NCI-H748 treated with DMSO at 0.1 percent for 48 hours (cell line): ENCODE measurements at regions not wholly inside any gene's neighbourhood (a gene's known extent, or its start where the extent isn't known, plus 50 kb on each side); places are given as distances from the start of the nearest gene placed in this dataset.

Experiments used
- DNase-seq: peaks from one replicate; lab custom pipeline; 2025; lab: John Stamatoyannopoulos, UW

DNA sequence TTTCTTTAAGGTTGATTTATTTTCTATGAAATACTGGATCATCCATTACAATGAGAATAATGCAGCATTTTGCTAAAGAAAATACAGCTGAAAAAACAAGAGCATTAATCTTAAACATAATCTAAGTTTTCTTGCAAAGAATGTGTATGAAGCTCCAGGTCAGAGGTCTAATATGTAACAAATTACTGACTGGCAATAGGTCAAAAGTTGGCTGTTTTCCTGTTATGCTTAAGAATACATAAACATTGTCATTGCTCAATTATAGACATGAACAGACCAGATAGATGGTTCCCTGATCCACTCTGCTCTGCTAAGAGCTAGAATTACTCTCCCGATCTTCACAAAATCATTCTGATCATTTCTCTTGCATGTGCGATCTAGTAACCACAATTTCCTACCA, 718.6 kb downstream of the PDHA2 start:
- DNase-seq = no peak

DNA sequence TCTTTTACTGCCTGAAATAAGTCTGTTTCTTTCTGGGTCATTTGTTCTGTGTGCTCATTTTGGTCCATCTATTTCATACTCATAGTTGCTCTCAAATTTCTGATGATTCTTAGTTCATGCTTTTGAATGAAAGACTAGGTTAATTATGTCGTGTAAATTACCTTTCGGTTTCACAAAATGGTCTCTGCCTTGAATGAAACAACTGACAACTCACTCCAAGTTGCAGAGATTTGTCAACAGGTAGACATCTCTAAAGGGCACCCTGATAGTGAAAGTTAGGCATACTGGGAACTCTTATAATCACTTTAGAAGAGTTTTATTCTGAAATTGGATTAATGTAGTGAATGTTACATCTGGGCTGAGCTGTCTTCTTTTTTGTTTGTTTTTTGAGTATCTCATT, 726.9 kb downstream of the PDHA2 start:
- DNase-seq = no peak

DNA sequence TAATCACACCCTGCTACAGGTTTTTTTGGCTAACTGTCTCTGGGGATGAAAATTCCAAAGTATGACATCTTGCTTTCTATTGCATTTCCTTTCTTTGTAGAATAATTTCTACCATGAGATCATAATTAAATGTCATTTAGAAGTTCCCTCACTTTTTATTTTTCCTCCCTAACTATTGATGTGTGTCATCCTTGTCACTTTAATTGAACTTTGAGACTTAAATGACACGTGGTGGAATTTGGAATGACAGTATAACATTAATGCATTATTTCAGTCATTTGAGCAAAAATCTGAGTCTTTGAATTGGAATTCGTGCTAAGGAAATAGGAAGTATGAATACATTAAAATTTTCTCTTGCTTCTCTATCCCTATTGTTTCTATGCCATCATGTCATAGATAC, 745.4 kb downstream of the PDHA2 start:
- no peak for DNase-seq

DNA sequence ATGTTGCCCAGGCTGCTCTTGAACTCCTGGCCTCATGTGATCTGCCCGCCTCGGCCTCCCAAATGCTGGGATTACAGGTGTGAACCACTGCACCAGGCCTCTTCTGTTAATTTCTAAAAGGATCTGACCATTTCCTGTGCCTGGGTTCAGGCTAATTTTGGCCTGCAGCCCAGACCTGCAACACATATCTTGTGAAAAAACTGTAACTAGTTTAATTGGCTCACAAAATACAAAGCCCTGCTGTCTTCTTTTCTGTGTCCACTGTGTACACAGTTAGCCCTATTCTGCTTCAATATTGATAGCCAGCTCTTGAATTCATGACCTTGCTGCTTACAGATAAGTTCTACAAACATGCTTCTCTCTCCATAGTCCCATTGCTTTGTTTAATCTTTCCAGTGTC, 753.5 kb downstream of the PDHA2 start:
- peak; percentile 84 for DNase-seq

DNA sequence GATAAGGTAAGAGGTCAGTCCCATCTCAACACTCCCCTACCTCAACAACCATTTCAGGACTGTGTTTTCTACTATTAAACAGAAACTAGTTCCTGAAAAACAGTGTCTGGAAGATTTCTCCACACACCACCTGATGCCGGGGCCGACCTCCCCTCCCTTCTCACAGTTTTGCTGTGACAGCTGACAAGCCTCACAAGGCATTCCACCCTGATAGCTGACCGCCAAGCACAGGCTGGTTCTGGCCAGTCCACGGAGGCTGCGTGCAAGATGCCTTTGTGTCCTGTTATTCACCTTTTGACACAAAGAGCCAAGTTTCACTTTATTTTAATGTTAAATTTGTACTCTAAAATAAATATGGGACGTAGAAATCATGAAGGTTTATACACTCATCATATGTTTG, 758.6 kb downstream of the PDHA2 start:
- DNase-seq = no peak

DNA sequence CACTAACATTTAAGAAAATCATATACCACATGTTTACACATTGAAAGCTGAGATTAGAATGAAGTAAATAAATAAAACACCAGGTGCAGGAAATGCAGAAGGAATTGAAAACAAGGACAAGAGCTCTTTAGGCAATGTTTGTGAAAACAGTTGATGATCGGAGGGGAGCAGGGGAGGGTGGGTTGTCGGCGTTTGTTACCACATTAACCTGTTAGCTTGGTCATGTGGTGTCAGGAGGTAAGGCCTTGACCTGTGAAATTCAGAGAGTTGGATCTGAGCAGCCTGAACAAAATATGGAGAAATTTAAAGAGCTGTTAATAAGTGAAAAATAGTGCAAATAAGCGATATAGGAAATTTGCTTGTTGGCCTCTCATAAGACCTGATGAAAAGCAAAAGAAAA, 759.9 kb downstream of the PDHA2 start:
- peak; percentile 21 for DNase-seq

DNA sequence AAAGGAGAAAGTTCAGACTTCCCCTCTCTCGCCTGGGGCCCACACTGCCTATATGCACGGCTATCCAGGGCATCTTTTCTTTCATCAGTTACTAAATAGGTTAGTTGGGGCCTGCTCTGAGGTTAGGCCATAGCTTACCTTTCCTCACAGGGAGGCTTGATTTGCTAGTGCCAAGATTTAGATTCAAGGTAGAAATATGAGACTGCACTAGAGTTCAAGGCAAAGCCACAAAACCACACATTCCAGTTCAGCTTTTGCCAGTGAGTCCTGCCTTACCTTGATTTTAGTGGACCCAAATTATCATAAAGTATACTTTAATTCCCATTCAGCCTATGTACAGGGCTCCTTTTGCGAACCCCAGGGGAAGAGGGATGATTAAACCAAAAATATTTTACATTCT, 762.8 kb downstream of the PDHA2 start:
- no peak for DNase-seq

DNA sequence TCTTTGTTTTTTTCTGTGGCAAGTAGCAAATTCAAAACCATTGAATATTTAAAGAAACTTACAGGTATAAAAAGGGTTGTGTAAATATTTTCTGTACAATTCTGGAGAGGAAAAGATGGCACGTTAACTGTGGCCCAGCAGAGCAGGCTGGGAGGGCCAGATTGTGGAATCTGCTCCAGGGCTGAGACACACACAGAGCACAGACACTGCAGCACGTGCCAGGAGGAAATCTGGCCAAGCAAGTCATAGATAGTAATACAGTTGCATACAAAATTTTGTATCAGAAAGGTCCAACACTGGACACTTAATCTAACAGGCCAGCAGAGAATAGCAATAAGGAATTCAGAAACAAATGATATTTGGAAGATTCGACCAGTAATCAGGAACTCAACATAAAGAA, 763.7 kb downstream of the PDHA2 start:
- DNase-seq = no peak

DNA sequence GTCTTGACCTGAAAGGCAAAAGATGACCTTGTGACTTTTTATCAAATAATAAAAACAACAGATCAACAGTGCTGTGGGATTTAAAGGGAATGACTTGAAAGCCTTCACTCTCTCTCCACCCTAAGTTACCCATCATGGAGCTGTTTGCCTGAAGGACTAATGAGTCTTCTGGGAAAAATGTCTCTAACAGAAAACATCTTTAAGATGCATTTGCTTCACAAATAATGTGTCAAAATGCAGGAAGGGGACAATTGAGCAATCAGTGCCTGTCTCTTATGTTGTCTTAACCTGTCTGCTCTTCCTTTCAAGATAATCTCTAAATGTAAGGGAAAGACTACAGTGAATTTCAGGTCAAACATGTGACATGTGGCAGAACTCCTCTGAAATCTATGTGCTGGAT, 766.6 kb downstream of the PDHA2 start:
- no peak for DNase-seq

DNA sequence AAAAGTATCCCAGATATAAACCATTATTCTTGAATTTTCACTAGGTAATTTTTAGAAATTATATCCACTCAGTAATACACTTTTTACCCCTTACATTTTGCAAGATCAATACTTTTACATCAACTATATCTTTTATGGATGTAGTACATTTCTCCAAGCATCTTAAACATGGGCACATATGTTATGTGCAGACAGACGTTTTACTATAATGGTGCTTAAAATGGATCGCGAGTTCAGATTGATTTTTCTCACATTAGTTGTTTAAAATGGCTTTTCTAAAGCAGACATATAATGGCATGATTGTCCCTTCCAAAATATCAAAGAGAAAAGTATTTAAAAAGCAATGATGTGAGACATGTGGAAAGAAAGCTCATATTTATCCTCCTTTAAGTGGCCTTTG, 786.1 kb downstream of the PDHA2 start:
- no peak for DNase-seq

DNA sequence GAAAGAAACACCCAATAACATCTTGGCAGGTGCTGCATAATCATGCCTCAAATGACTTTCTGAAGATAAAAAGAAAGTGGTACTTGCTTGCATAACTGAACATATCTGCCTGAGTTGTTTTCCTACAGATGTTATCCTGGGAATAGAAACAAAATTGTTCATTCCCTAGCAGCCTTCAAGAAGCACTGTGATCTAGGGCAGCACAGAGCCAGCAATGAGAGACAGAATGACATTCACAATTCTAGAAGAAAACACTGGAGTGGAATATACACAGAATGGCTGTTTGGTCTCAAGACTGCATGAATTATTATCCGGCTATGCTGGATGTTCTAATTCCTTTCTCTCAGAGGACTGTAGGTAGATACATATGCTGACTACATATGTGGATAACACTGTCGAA, 790.9 kb downstream of the PDHA2 start:
- no peak for DNase-seq

DNA sequence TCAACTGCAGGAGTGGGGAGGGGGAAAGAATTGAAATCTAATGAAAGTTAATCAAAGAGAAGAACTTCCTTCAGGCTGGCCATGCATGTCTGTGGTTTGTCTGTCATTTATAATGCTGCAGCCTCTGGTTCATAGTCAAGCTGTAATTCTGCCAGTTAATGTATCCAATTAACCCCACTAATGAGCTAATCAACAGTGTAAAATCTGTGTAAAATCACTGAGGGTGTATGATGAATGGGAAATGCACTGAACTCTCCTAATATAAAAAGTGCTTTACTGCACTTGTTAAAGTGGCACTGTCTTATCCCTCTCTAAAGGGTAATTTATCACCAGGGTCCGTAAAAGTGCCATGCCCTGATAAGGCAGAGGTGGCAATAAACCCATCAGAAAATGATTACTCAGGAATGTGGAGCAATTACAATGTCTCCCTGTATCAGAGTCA, 798.1 kb downstream of the PDHA2 start:
- no peak for DNase-seq

DNA sequence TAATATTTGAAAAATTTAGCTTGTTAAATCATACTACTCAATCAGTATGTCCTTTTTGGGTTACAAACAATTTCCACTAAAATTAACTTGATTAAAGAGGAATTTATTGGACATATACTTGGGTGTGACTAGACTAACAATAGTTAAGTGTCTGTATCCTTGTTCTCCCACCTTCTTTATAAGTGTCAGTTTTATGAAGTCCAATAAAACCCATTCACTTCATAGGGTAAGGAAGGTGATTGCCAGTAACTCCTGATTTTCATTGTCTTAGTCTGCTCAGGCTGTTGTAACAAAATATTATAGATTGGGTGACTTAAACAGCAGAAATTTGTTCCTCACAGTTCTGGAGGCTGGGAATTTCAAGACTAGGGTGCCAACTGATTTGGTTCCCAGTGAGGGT, 800.0 kb downstream of the PDHA2 start:
- no peak for DNase-seq

DNA sequence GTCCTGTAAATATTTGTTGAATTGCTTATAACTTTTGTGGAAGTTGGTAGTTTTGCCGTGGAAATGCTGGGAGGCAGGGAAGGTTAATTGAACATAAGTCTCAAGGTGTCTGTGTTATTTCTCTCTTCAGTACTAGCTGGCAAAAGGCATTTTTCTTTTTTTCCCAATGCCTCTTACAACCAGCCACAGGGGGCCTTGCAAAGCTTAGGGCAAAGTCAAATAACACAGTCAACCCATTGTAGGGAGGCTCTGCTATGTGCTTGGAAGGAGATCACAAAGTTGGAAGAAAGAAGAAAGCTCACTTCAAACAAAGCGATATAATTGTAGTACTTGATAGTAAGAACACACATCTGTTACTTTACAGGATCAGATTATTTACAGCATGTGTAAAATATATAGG, 802.6 kb downstream of the PDHA2 start:
- no peak for DNase-seq

DNA sequence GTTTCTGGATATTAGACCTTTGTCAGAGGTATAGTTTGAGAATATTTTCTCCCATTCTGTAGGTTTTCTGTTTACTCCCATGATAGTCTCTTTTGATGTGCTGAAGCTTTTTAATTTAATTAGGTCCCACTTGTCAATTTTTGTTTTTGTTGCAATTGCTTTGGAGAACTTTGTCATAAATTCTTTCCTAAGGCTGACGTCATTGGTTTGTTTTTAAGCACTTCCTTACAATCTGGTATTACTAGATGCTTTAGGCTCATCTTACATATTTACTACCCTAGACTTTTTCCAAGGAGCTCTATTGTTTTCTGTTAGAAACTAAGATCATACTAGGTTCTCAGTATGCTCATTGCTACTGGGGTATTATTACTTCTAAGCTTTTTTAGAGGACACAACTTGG, 806.3 kb downstream of the PDHA2 start:
- no peak for DNase-seq

DNA sequence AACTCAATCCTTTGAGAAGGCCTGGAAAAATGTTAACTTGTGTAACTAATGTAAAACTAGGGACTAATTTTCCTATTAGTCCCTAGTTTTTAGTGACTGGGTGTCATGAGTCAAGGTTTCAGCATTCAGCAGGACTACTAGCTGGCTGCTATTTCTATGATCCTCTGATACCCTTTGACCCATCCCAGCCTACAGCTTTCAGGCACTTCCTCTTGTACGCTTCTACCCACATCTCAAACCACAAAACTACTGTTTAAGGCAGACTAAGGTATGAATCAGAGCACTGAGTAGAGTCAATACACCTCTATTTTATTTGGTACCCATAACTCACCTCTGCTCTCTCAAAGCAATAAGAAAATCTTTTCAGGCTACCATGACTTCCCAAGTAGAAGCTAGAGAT, 809.6 kb downstream of the PDHA2 start:
- no peak for DNase-seq

DNA sequence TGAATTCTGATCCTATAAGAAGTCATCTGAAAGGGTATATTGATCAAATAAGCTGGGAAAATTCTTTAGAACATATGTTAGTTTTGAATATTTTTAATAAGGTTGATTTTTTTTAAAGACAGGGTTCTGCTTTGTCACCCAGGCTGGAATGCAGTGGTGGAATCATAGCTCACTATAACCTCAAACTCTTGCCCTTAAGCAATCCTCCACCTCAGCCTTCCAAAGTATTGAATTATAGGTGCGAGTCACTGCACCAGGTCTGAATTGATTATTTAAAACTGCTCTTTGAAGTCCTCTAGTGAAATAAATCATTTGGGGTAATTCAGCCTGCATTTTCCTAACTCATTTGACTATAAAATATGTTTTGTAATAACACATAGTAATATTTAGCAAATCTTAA, 812.3 kb downstream of the PDHA2 start:
- no peak for DNase-seq

DNA sequence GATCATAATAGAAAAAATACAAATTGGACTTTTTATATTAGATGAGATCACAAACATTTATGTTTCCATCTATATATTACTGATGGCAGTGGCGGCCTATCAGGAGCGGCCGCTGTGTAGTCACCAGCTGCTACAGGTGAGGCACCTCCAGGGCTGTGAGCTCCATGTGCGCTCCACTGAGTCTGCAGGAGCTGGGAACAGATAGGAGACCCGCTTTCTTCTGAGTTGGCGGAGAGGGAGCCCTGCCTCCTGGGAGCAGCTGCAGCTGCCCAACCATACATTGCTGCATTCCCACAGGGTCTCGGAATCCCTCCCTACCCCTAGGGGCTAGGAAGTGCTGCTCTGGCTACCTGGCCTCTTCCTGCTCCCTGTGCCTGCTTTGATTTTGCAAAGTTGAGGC, 812.9 kb downstream of the PDHA2 start:
- DNase-seq = no peak

DNA sequence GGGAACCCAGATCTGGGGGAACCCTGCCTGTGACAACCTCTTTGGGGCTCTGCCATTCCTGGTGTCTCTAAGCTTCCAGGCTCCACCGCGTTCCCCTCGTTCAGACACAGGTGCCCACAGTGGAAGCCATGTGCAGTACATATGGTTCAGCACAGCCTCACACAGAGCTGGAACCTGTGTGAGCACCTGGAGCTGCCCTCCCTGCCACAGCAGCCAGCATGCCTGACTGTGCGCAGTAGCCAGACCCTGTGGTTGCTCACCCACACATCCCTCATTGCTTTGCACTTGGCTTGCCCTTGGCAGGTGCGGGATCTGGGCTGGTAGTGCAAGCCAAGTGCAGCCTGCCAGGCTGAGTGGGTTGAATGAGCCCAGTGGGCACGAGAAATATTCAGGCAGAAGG, 814.2 kb downstream of the PDHA2 start:
- DNase-seq = no peak

DNA sequence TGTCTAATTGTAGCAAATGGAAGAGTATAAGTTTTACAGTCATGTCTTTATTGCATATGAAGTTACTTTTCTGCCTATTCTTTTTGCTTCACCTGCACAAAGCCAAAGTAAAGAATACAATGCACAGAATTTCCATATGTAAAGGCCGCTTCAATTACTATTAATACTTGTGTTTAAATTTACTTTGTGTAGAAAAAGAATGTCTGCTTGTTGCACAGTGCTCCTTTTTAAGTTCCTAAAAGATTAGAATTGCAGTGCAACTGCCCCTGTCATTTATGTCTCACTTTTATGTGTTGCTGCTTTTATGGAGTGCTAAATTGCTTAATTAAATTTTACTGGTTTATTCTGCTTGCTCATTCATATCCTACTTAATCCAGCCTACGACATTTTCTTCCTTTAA, 830.5 kb downstream of the PDHA2 start:
- no peak for DNase-seq

DNA sequence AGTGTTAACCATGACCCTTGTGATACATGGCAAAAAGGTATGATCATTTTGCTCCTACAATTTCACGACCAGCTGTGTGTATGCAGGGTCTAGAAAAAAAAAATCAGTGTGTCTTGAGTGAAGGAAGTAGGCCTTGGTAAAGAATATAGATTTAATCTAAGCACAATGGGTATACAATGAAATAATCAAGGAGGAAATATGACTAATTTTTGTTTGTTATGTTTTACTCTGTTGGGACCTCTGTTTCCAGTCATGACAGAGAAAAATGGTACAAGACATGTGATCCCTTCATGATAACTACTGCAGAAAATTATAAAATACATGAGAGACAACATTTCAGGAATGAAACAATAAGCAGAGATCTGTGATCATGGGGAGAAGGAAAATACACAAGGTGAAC, 835.5 kb downstream of the PDHA2 start:
- DNase-seq = no peak

DNA sequence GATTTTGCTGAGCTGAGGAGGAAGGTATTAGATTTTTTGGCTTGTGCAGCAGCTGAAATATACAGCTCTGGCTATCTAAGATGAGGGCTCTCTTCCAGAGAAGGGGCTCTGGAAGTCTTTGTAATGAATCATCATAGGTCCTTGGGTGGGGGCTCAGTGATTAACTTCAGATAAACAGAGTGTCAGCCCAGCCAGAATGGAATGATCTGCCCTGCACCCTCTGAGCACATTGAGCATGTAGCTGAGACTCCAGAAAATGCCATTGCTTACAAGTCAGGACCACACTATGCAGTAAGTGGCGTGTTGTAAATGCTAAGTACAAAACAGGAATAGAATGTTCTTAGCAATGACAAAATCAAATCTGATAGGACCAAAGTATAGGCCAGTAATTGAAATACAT, 836.0 kb downstream of the PDHA2 start:
- no peak for DNase-seq

DNA sequence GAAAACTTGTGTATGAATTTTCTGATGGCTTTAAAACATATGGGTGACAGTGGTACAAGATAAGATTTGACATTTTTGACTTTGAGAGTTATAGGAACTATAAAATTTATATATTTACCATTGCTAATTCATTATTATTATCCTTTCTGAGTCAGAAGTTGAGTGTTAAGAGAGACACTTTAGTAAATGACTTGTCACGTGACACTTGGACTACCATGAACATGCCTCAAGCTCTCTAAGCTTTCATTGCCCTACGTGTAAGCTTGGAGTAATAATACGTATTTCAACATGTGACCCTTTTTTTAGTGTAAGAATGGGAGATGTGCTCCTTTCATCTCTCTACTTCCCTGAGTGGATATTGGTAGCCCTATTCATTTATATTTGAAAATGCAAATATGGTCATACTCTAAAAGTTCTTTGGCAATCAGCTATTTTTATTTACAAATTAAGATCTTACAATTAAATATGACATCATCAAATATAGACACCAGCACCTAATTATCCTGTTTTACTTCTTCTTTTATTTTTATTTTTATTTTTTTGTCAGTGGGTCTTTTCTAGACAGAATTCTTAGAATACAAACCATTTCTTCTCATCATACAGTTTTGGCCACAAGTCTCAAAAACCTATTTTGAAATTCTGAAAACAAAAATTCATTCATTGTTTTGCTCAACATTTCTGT, 837.0 kb downstream of the PDHA2 start:
- DNase-seq = no peak

DNA sequence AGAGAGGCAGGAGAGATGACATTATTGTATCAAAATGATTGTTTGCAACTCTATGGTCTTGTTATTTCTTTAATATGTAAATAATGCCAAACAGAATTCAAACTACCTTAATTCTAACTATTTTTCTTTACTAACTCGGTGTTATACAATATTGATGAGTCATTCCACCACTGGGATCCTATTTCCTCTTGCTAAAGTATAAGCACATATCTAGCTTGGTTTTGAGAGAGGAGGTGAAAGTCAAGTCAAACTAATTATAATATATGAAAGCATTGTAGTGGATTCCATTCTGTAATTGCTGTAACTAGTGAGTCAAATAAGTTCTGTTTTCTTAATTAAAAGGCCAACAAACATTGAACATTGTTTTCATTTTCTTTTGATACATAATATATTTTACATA, 837.6 kb downstream of the PDHA2 start:
- no peak for DNase-seq

DNA sequence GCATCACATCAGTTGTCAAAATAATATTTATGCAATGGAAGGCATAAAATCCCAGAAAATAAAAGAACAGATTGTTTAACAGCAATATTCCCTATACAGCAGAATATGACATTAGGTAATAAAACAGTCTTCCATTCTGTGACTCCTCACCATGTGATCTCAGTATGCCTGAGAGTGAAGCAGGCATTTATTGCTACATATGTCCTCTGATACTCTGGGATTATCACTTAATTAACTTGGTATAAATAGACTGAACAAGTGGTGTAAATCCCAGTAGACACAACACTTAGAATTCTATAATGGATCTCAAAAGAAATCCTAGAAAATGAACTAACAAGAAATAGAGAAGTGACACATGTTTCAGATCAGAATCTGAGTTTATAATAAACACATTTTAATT, 841.3 kb downstream of the PDHA2 start:
- DNase-seq = no peak
